Naive thymus-derived CD4-positive, alpha-beta T cell (primary cell): ENCODE measurements at regions not wholly inside any gene's neighbourhood (a gene's known extent, or its start where the extent isn't known, plus 50 kb on each side); places are given as distances from the start of the nearest gene placed in this dataset.

Experiments used
- ATAC-seq: fragments of 150-1000 bp; cut with Tn5 transposase; 2 replicates; pipeline ENCODE4 v1.10.0; 2021; ENCODE audit warnings: mild to moderate bottlenecking, moderate library complexity
- CTCF ChIA-PET: fragments of 350-600 bp; sonication (Branson Sonifier 250); formaldehyde crosslinking; loops from one replicate; lab custom pipeline; 2021; ENCODE audit warnings: antibody characterized with exemption; lab: Charles Lee
- POLR2A ChIA-PET: fragments of 350-600 bp; sonication (Branson Sonifier 250); formaldehyde crosslinking; loops from one replicate; lab custom pipeline; 2021; ENCODE audit warnings: antibody characterized with exemption, inconsistent platforms; lab: Charles Lee
- DNase-seq, 9 donors: peaks; one replicate each; pipeline versions ENCODE4 v3.0.0 to v3.0.0-alpha.2; 2020 to 2022; ENCODE audit warnings: mixed read lengths in 1 of 9
- H3K27ac ChIP-seq: one replicate; pipeline ENCODE4 v1.7.0; 2013; ENCODE audit warnings: mild to moderate bottlenecking, low read depth, low read length, moderate library complexity
- H3K27me3 ChIP-seq, 2 donors: one replicate each; pipeline ENCODE4 v1.7.0; 2013; ENCODE audit warnings: low read length in 2 of 2, mild to moderate bottlenecking in 2 of 2, moderate library complexity in 2 of 2; ENCODE audit not compliant: control insufficient read depth in 2 of 2, insufficient read depth in 2 of 2
- H3K36me3 ChIP-seq, 3 experiments: 1 replicate in 2 of 3; 2 replicates in 1 of 3; pipeline ENCODE4 v1.7.0; 2013; ENCODE audit warnings: low read length in 3 of 3, mild to moderate bottlenecking in 3 of 3, moderate library complexity in 1 of 3; ENCODE audit not compliant: insufficient read depth in 3 of 3, control insufficient read depth in 2 of 3
- H3K4me1 ChIP-seq, 2 donors: one replicate each; pipeline ENCODE4 v1.7.0; 2013; ENCODE audit warnings: low read length in 2 of 2, mild to moderate bottlenecking in 2 of 2, moderate library complexity in 1 of 2; ENCODE audit not compliant: control insufficient read depth in 2 of 2, insufficient read depth in 2 of 2
- H3K4me3 ChIP-seq: 2 replicates; pipeline ENCODE4 v1.7.0; 2013; ENCODE audit warnings: mild to moderate bottlenecking, low read length
- H3K9me3 ChIP-seq, 3 experiments: 1 replicate in 2 of 3; 2 replicates in 1 of 3; pipeline ENCODE4 v1.7.0; 2013; ENCODE audit warnings: low read length in 3 of 3; ENCODE audit not compliant: control insufficient read depth in 2 of 3
- H3K27ac Mint-ChIP-seq, 9 donors: one replicate each; pipeline ENCODE4 v1.8.0; 2020 to 2022; ENCODE audit warnings: mixed read lengths in 9 of 9, mild to moderate bottlenecking in 8 of 9, moderate library complexity in 5 of 9, inconsistent platforms in 2 of 9
- H3K27me3 Mint-ChIP-seq, 5 donors: one replicate each; pipeline ENCODE4 v1.8.0; 2021 to 2022; ENCODE audit warnings: mixed read lengths in 5 of 5, mild to moderate bottlenecking in 1 of 5
- H3K36me3 Mint-ChIP-seq, 5 donors: one replicate each; pipeline ENCODE4 v1.8.0; 2020 to 2022; ENCODE audit warnings: mixed read lengths in 5 of 5, mild to moderate bottlenecking in 3 of 5, inconsistent platforms in 1 of 5
- H3K4me1 Mint-ChIP-seq, 7 donors: one replicate each; pipeline ENCODE4 v1.8.0; 2020 to 2022; ENCODE audit warnings: mixed read lengths in 7 of 7, mild to moderate bottlenecking in 3 of 7, inconsistent platforms in 1 of 7
- H3K4me3 Mint-ChIP-seq, 10 donors: one replicate each; pipeline ENCODE4 v1.8.0; 2020 to 2022; ENCODE audit warnings: mild to moderate bottlenecking in 10 of 10, mixed read lengths in 10 of 10, moderate library complexity in 6 of 10, inconsistent platforms in 2 of 10
- H3K9me3 Mint-ChIP-seq, 11 donors: one replicate each; pipeline ENCODE4 v1.8.0; 2020 to 2022; ENCODE audit warnings: mixed read lengths in 11 of 11, mild to moderate bottlenecking in 4 of 11, inconsistent platforms in 1 of 11, moderate library complexity in 1 of 11
- intact Hi-C, 2 donors: fragments of 100-400 bp; cut with micrococcal nuclease; formaldehyde crosslinking; loops; one replicate each; pipeline ENCODE4 v1.15.1; 2023

- ATAC-seq (no peak), DNase-seq (no peak)
- H3K4me1 ChIP-seq = no peaks in the 10 kb centered on the region
- H3K9me3 ChIP-seq = no peaks in the 10 kb centered on the region
- no peaks in the 10 kb centered on the region for H3K27me3 ChIP-seq
- no peaks in the 10 kb centered on the region for H3K36me3 Mint-ChIP-seq
- no peak overlapping the region for H3K4me3 Mint-ChIP-seq
- no peak overlapping the region for H3K4me3 ChIP-seq
- peaks cover 0 to 1% (median 0%) of the 10 kb centered on the region in 7 donors for H3K4me1 Mint-ChIP-seq
- peaks cover 0 to 3% (median 0%) of the 10 kb centered on the region in 5 donors for H3K27me3 Mint-ChIP-seq
- no peak overlapping the region for H3K27ac ChIP-seq
- no peaks in the 10 kb centered on the region for H3K9me3 Mint-ChIP-seq
- H3K36me3 ChIP-seq = no peaks in the 10 kb centered on the region
- H3K27ac Mint-ChIP-seq = no peak overlapping the region
- intact Hi-C loops = no loop called here
- CTCF ChIA-PET = no interaction called here
- POLR2A ChIA-PET = no interaction called here
These were observed 51.2 kb upstream of the PCBD1 start for GRCh38 chr10:70939441-70940003.

- Histone ChIP-seq H3K27ac (no peak overlapping the region), H3K9me3 (no peaks in the 10 kb centered on the region), H3K4me3 (no peak overlapping the region), H3K4me1 (no peaks in the 10 kb centered on the region), H3K36me3 (no peaks in the 10 kb centered on the region), H3K27me3 (no peaks in the 10 kb centered on the region)
- ATAC-seq (no peak), DNase-seq (no peak)
- CTCF ChIA-PET = no interaction called here
- POLR2A ChIA-PET = no interaction called here
- H3K27me3 Mint-ChIP-seq = peaks cover 0 to 2% (median 0%) of the 10 kb centered on the region in 5 donors
- no peak overlapping the region for H3K4me3 Mint-ChIP-seq
- no peaks in the 10 kb centered on the region for H3K36me3 Mint-ChIP-seq
- H3K4me1 Mint-ChIP-seq = peaks cover 0 to 1% (median 0%) of the 10 kb centered on the region in 7 donors
- intact Hi-C loops = no loop called here
- H3K9me3 Mint-ChIP-seq = no peaks in the 10 kb centered on the region
- no peak overlapping the region for H3K27ac Mint-ChIP-seq
These were observed 52.6 kb upstream of the PCBD1 start for GRCh38 chr10:70940834-70941568.

GRCh38 chr10:70942125-70942524, 53.8 kb upstream of the PCBD1 start:
- ChIA-PET CTCF (no interaction called here), POLR2A (no interaction called here)
- Histone ChIP-seq H3K9me3 (no peaks in the 10 kb centered on the region), H3K4me1 (no peaks in the 10 kb centered on the region), H3K27me3 (no peaks in the 10 kb centered on the region), H3K27ac (no peak overlapping the region), H3K4me3 (no peak overlapping the region), H3K36me3 (no peaks in the 10 kb centered on the region)
- ATAC-seq = no peak
- intact Hi-C loops = no loop called here
- Mint-ChIP-seq H3K27me3 (peaks cover 0 to 3% (median 0%) of the 10 kb centered on the region in 5 donors), H3K27ac (no peak overlapping the region), H3K4me3 (no peak overlapping the region), H3K4me1 (no peaks in the 10 kb centered on the region), H3K36me3 (no peaks in the 10 kb centered on the region), H3K9me3 (no peaks in the 10 kb centered on the region)
- no peak for DNase-seq

GRCh38 chr10:70942725-70943124, 54.4 kb upstream of the PCBD1 start:
- intact Hi-C loops = no loop called here
- no peak overlapping the region for H3K4me3 ChIP-seq
- no peaks in the 10 kb centered on the region for H3K27me3 ChIP-seq
- Mint-ChIP-seq H3K9me3 (no peaks in the 10 kb centered on the region), H3K27me3 (peaks cover 0 to 3% (median 0%) of the 10 kb centered on the region in 5 donors), H3K4me3 (no peak overlapping the region), H3K4me1 (no peaks in the 10 kb centered on the region), H3K27ac (no peak overlapping the region), H3K36me3 (no peaks in the 10 kb centered on the region)
- no peak overlapping the region for H3K27ac ChIP-seq
- ChIA-PET POLR2A (no interaction called here), CTCF (no interaction called here)
- H3K4me1 ChIP-seq = no peaks in the 10 kb centered on the region
- no peak for ATAC-seq
- no peaks in the 10 kb centered on the region for H3K36me3 ChIP-seq
- no peak for DNase-seq
- no peaks in the 10 kb centered on the region for H3K9me3 ChIP-seq

GRCh38 chr10:70943249-70943648, 54.9 kb upstream of the PCBD1 start:
- H3K4me3 Mint-ChIP-seq = no peak overlapping the region
- H3K27ac Mint-ChIP-seq = no peak overlapping the region

GRCh38 chr10:70943841-70944466, 55.6 kb upstream of the PCBD1 start:
- Mint-ChIP-seq H3K4me1 (no peaks in the 10 kb centered on the region), H3K36me3 (no peaks in the 10 kb centered on the region), H3K27me3 (peaks cover 0 to 3% (median 0%) of the 10 kb centered on the region in 5 donors), H3K27ac (no peak overlapping the region), H3K9me3 (no peaks in the 10 kb centered on the region), H3K4me3 (no peak overlapping the region)
- CTCF ChIA-PET = no interaction called here
- POLR2A ChIA-PET = no interaction called here
- Histone ChIP-seq H3K4me1 (no peaks in the 10 kb centered on the region), H3K36me3 (no peaks in the 10 kb centered on the region), H3K27ac (no peak overlapping the region), H3K4me3 (no peak overlapping the region), H3K27me3 (no peaks in the 10 kb centered on the region), H3K9me3 (no peaks in the 10 kb centered on the region)
- intact Hi-C loops = no loop called here
- DNase-seq (no peak), ATAC-seq (no peak)

More at GRCh38 chr10:70943249-70943648, 54.9 kb upstream of the PCBD1 start:
- no peak for DNase-seq
- no peaks in the 10 kb centered on the region for H3K9me3 ChIP-seq
- ATAC-seq = no peak
- intact Hi-C loops = no loop called here
- no peaks in the 10 kb centered on the region for H3K36me3 ChIP-seq
- ChIA-PET POLR2A (no interaction called here), CTCF (no interaction called here)
- H3K4me3 ChIP-seq = no peak overlapping the region
- Mint-ChIP-seq H3K36me3 (no peaks in the 10 kb centered on the region), H3K9me3 (no peaks in the 10 kb centered on the region), H3K27me3 (peaks cover 0 to 3% (median 0%) of the 10 kb centered on the region in 5 donors), H3K4me1 (no peaks in the 10 kb centered on the region)
- no peak overlapping the region for H3K27ac ChIP-seq
- no peaks in the 10 kb centered on the region for H3K4me1 ChIP-seq
- H3K27me3 ChIP-seq = no peaks in the 10 kb centered on the region
